ENCODE measurements at regions not wholly inside any gene's neighbourhood (a gene's known extent, or its start where the extent isn't known, plus 50 kb on each side); places are given as distances from the start of the nearest gene placed in this dataset.

GRCh38 chr7:131654249-131654558 is 97.8 kb upstream of the PODXL start (continued):
- TF ChIP-seq RREB1 (CRISPR knock-in tag; IDR thresholded peaks at IDR 0.05) = no peak
- TF ChIP-seq ZFP91 (CRISPR knock-in tag; IDR thresholded peaks at IDR 0.05) = no peak
- no peak for TF ChIP-seq ZNF143 (CRISPR knock-in tag; IDR thresholded peaks at IDR 0.05)
- TF ChIP-seq BACH1 (tag; IDR thresholded peaks at IDR 0.05) = no peak
- TF ChIP-seq ZNF134 (CRISPR knock-in tag; conservative IDR thresholded peaks at IDR 0.05) = no peak
- no peak for TF ChIP-seq NR3C1 (CRISPR knock-in tag; IDR thresholded peaks at IDR 0.05)
- TF ChIP-seq SMARCC2 (IDR thresholded peaks at IDR 0.05; ENCODE audit: low read depth) = no peak
- TF ChIP-seq ZNF274 (IDR thresholded peaks at IDR 0.05; ENCODE audit: borderline replicate concordance, low read depth, low read length) = no peak
- TF ChIP-seq ZNF124 (CRISPR knock-in tag; IDR thresholded peaks at IDR 0.05) = no peak
- no peak for TF ChIP-seq SMAD3 (CRISPR knock-in tag; conservative IDR thresholded peaks at IDR 0.05)
- TF ChIP-seq THAP7 (CRISPR knock-in tag; IDR thresholded peaks at IDR 0.05) = no peak
- no peak for TF ChIP-seq OTX1 (CRISPR knock-in tag; IDR thresholded peaks at IDR 0.05)
- no peak for TF ChIP-seq DMBX1 (CRISPR knock-in tag; IDR thresholded peaks at IDR 0.05; ENCODE audit: borderline replicate concordance)
- no peak for TF ChIP-seq COPS2 (conservative IDR thresholded peaks at IDR 0.05)
- no peak for TF ChIP-seq CHAMP1 (IDR thresholded peaks at IDR 0.05)
- TF ChIP-seq MCM7 (IDR thresholded peaks at IDR 0.05) = no peak
- no peak for TF ChIP-seq HES1 (IDR thresholded peaks at IDR 0.05; ENCODE audit: low read depth)
- TF ChIP-seq ZNF395 (CRISPR knock-in tag; IDR thresholded peaks at IDR 0.05) = no peak
